Loucy (cell line): ENCODE measurements at regions not wholly inside any gene's neighbourhood (a gene's known extent, or its start where the extent isn't known, plus 50 kb on each side); places are given as distances from the start of the nearest gene placed in this dataset.

ENCODE experiments used
- H2AFZ ChIP-seq: fragments of 200-600 bp; sonication (generic); 2 replicates; pipeline ENCODE4 v1.6.0; 2016; ENCODE audit warnings: antibody characterized with exemption, mild to moderate bottlenecking, low read length, moderate library complexity
- H3F3A ChIP-seq: fragments of 200-600 bp; 2 replicates; pipeline ENCODE4 v1.6.0; 2016; ENCODE audit warnings: antibody characterized with exemption, low read depth, mild to moderate bottlenecking
- H3K27me3 ChIP-seq: fragments of 200-600 bp; sonication (generic); 2 replicates; pipeline ENCODE4 v1.6.1; 2014; ENCODE audit warnings: low read length, mild to moderate bottlenecking; ENCODE audit not compliant: insufficient read depth, poor library complexity, severe bottlenecking
- H3K36me3 ChIP-seq: fragments of 200-600 bp; sonication (generic); 2 replicates; pipeline ENCODE4 v1.6.1; 2016; ENCODE audit warnings: low read length; ENCODE audit not compliant: insufficient read depth
- H3K4me1 ChIP-seq: fragments of 200-600 bp; sonication (generic); 2 replicates; pipeline ENCODE4 v1.5.1; 2014; ENCODE audit warnings: low read length, mild to moderate bottlenecking; ENCODE audit not compliant: insufficient read depth, poor library complexity, severe bottlenecking
- H3K4me2 ChIP-seq: fragments of 200-600 bp; sonication (generic); 2 replicates; pipeline ENCODE4 v1.6.0; 2014; ENCODE audit warnings: antibody characterized with exemption, low read length, low read depth, mild to moderate bottlenecking; ENCODE audit not compliant: poor library complexity, severe bottlenecking
- H3K4me3 ChIP-seq: fragments of 200-600 bp; sonication (generic); 2 replicates; pipeline ENCODE4 v1.5.1; 2014; ENCODE audit warnings: low read length, mild to moderate bottlenecking, mixed read lengths; ENCODE audit not compliant: poor library complexity, severe bottlenecking
- H3K79me2 ChIP-seq: fragments of 200-600 bp; sonication (generic); 2 replicates; pipeline ENCODE4 v1.6.1; 2014; ENCODE audit warnings: low read length; ENCODE audit not compliant: insufficient read depth
- H3K9ac ChIP-seq: fragments of 200-600 bp; sonication (generic); 2 replicates; pipeline ENCODE4 v1.6.0; 2014; ENCODE audit warnings: mild to moderate bottlenecking, low read depth, low read length, moderate library complexity; ENCODE audit not compliant: poor library complexity, severe bottlenecking
- H3K9me2 ChIP-seq: fragments of 200-600 bp; sonication (generic); replicated peaks from 2 replicates; pipeline ENCODE4 v1.6.1; 2016; ENCODE audit warnings: low read depth, low read length, mixed read lengths
- H3K9me3 ChIP-seq: fragments of 200-600 bp; sonication (generic); 2 replicates; pipeline ENCODE4 v1.6.1; 2014; ENCODE audit warnings: mild to moderate bottlenecking, antibody characterized with exemption, low read length, low read depth; ENCODE audit not compliant: insufficient read depth
- H4K20me1 ChIP-seq: fragments of 200-600 bp; sonication (generic); 2 replicates; pipeline ENCODE4 v1.6.0; 2014; ENCODE audit warnings: antibody characterized with exemption, low read length, mild to moderate bottlenecking; ENCODE audit not compliant: insufficient read depth, poor library complexity, severe bottlenecking
- CTCF ChIP-seq: fragments of 200-600 bp; sonication (generic); conservative IDR thresholded peaks from 2 replicates; pipeline ENCODE4 v1.5.1; 2014; ENCODE audit warnings: mild to moderate bottlenecking, antibody characterized with exemption, low read length
- EZH2phosphoT487 ChIP-seq: fragments of 200-600 bp; IDR thresholded peaks from 2 replicates; pipeline ENCODE4 v1.6.1; 2018; ENCODE audit warnings: antibody characterized with exemption, mild to moderate bottlenecking, moderate library complexity, borderline replicate concordance

- H3K27me3 ChIP-seq, result no peaks in the 10 kb centered on the region
- no peak overlapping the region for H3K4me2 ChIP-seq
- no peak for TF ChIP-seq CTCF
- no peak for TF ChIP-seq EZH2phosphoT487
- H3K36me3 ChIP-seq, result no peaks in the 10 kb centered on the region
- no peak overlapping the region for H2AFZ ChIP-seq
- no peaks in the 10 kb centered on the region; the same call in 1 of the 2 replicates for H3K9me3 ChIP-seq
- no peaks in the 10 kb centered on the region for H4K20me1 ChIP-seq
- H3K4me3 ChIP-seq, result no peak overlapping the region
- H3K9ac ChIP-seq, result no peak overlapping the region
- no peaks in the 10 kb centered on the region for H3F3A ChIP-seq
- H3K79me2 ChIP-seq, result no peaks in the 10 kb centered on the region
- H3K9me2 ChIP-seq, result no peaks in the 10 kb centered on the region
- H3K4me1 ChIP-seq, result no peaks in the 10 kb centered on the region
These were observed 191.7 kb upstream of the RASGEF1B start for GRCh38 chr4:81663368-81663767.

- H4K20me1 ChIP-seq, result no peaks in the 10 kb centered on the region
- no peak overlapping the region for H2AFZ ChIP-seq
- no peak overlapping the region for H3K9ac ChIP-seq
- H3K36me3 ChIP-seq, result no peaks in the 10 kb centered on the region
- H3K27me3 ChIP-seq, result no peaks in the 10 kb centered on the region
- no peaks in the 10 kb centered on the region; the same call in 1 of the 2 replicates for H3K9me3 ChIP-seq
- TF ChIP-seq CTCF (no peak), EZH2phosphoT487 (no peak)
- no peaks in the 10 kb centered on the region for H3K4me1 ChIP-seq
- no peak overlapping the region for H3K4me3 ChIP-seq
- no peaks in the 10 kb centered on the region for H3K79me2 ChIP-seq
- H3K4me2 ChIP-seq, result no peak overlapping the region
- H3F3A ChIP-seq, result no peaks in the 10 kb centered on the region
- H3K9me2 ChIP-seq, result no peaks in the 10 kb centered on the region
These were observed 187.3 kb upstream of the RASGEF1B start for GRCh38 chr4:81659051-81659450.

- peak overlapping the region; percentile 34; the same call in 1 of the 2 replicates for H2AFZ ChIP-seq
- peaks cover 12% of the 10 kb centered on the region for H3F3A ChIP-seq
- peak overlapping the region; percentile 56 for H3K9ac ChIP-seq
- no peak overlapping the region for H3K4me3 ChIP-seq
- H3K9me3 ChIP-seq, result no peaks in the 10 kb centered on the region
- no peaks in the 10 kb centered on the region for H3K9me2 ChIP-seq
- TF ChIP-seq EZH2phosphoT487 (no peak), CTCF (no peak)
- H4K20me1 ChIP-seq, result no peaks in the 10 kb centered on the region
- H3K27me3 ChIP-seq, result no peaks in the 10 kb centered on the region
- no peaks in the 10 kb centered on the region for H3K36me3 ChIP-seq
- no peaks in the 10 kb centered on the region for H3K79me2 ChIP-seq
- no peak overlapping the region for H3K4me2 ChIP-seq
- H3K4me1 ChIP-seq, result peaks cover 52% of the 10 kb centered on the region
These were observed 180.4 kb upstream of the RASGEF1B start for GRCh38 chr4:81652069-81652478.
